Kidney (tissue), 13 donors: ENCODE measurements at regions not wholly inside any gene's neighbourhood (a gene's known extent, or its start where the extent isn't known, plus 50 kb on each side); places are given as distances from the start of the nearest gene placed in this dataset.

Experiments
- DNase-seq, 5 donors: peaks; one replicate each; pipeline ENCODE4 v3.0.0-alpha.2; 2013 to 2020
- FAIRE-seq: peaks from 2 replicates; lab custom pipeline; 2012; peaks lifted over from hg19 to GRCh38; lab: Jason Lieb, UNC
- H3K27ac ChIP-seq, 2 donors: one replicate each; pipeline ENCODE4 v1.7.0; 2013; ENCODE audit warnings: low read depth in 2 of 2, low read length in 2 of 2, inconsistent platforms in 1 of 2
- H3K27me3 ChIP-seq: one replicate; pipeline ENCODE4 v1.7.1; 2013; ENCODE audit warnings: low read length, inconsistent platforms; ENCODE audit not compliant: control insufficient read depth, insufficient read depth
- H3K36me3 ChIP-seq, 3 donors: one replicate each; pipeline versions ENCODE4 v1.7.0 to v1.7.1; 2013; ENCODE audit warnings: low read length in 3 of 3, control low read depth in 1 of 3, inconsistent platforms in 1 of 3; ENCODE audit not compliant: insufficient read depth in 3 of 3, control insufficient read depth in 2 of 3
- H3K4me1 ChIP-seq, 3 donors: one replicate each; pipeline versions ENCODE4 v1.7.0 to v1.7.1; 2013; ENCODE audit warnings: low read length in 3 of 3, inconsistent platforms in 1 of 3, low read depth in 1 of 3; ENCODE audit not compliant: control insufficient read depth in 2 of 3, insufficient read depth in 2 of 3
- H3K4me3 ChIP-seq, 3 donors: one replicate each; pipeline versions ENCODE4 v1.7.0 to v1.8.1; 2013; ENCODE audit warnings: low read length in 3 of 3, control low read depth in 1 of 3, inconsistent platforms in 1 of 3
- H3K9ac ChIP-seq, 3 donors: one replicate each; pipeline versions ENCODE4 v1.7.0 to v1.7.1; 2013; ENCODE audit warnings: low read length in 3 of 3, control low read depth in 1 of 3, inconsistent platforms in 1 of 3
- H3K9me3 ChIP-seq, 3 donors: one replicate each; pipeline versions ENCODE4 v1.7.0 to v1.7.1; 2013; ENCODE audit warnings: low read length in 3 of 3, control low read depth in 1 of 3, inconsistent platforms in 1 of 3; ENCODE audit not compliant: control insufficient read depth in 2 of 3, insufficient read depth in 1 of 3
- intact Hi-C: fragments of 100-400 bp; cut with DNase I; formaldehyde crosslinking; loops from one replicate; pipeline ENCODE4 v1.11.1; 2022
- TF ChIP-seq, protein P1 (sequence below): IDR thresholded peaks from 3 replicates; pipeline ENCODE4 v1.5.1; 2012; ENCODE audit warnings: mild to moderate bottlenecking, moderate library complexity, borderline replicate concordance; ENCODE audit not compliant: insufficient read depth; ENCODE audit errors: extremely low read depth
- donor health status: control.
- donor health status: control.
- donor health status: control.
- donor health status: control.
- donor health status: control.
- donor health status: DM: yes; HTN: yes; CAD: no.
- donor health status: Normal renal cell carcinoma (clear cell type).

DNA sequence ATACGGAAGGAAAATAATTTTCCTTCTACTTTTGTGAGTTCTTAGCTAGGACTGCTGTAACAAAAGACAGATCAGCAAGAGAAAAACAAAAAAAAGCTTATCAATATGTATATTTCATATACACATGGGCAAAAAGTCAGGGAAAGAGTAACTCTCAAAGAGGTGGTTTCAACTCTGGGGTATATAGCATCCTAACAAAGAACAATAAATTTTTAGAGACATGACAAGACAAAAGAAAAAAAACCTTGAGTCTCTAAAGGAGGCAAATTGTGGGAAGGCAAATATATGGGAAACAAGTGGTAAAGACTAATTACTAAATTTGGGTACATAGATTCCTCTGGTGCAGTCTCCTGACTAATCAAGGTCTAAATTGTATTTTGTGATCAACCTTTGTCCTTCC is 93.2 kb downstream of the C5orf15 start:
- H3K27ac ChIP-seq, result no peak overlapping the region
- intact Hi-C loops, result no loop called here
- no peaks in the 10 kb centered on the region for H3K27me3 ChIP-seq
- no peak for DNase-seq
- no peak for FAIRE-seq
- H3K36me3 ChIP-seq, result no peaks in the 10 kb centered on the region
- no peaks in the 10 kb centered on the region for H3K9me3 ChIP-seq
- TF ChIP-seq, protein P1, sequence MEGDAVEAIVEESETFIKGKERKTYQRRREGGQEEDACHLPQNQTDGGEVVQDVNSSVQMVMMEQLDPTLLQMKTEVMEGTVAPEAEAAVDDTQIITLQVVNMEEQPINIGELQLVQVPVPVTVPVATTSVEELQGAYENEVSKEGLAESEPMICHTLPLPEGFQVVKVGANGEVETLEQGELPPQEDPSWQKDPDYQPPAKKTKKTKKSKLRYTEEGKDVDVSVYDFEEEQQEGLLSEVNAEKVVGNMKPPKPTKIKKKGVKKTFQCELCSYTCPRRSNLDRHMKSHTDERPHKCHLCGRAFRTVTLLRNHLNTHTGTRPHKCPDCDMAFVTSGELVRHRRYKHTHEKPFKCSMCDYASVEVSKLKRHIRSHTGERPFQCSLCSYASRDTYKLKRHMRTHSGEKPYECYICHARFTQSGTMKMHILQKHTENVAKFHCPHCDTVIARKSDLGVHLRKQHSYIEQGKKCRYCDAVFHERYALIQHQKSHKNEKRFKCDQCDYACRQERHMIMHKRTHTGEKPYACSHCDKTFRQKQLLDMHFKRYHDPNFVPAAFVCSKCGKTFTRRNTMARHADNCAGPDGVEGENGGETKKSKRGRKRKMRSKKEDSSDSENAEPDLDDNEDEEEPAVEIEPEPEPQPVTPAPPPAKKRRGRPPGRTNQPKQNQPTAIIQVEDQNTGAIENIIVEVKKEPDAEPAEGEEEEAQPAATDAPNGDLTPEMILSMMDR, result no peak
- no peak overlapping the region for H3K4me3 ChIP-seq
- no peak overlapping the region for H3K9ac ChIP-seq
- H3K4me1 ChIP-seq, result peaks cover 0 to 4% (median 3%) of the 10 kb centered on the region in 3 donors

DNA sequence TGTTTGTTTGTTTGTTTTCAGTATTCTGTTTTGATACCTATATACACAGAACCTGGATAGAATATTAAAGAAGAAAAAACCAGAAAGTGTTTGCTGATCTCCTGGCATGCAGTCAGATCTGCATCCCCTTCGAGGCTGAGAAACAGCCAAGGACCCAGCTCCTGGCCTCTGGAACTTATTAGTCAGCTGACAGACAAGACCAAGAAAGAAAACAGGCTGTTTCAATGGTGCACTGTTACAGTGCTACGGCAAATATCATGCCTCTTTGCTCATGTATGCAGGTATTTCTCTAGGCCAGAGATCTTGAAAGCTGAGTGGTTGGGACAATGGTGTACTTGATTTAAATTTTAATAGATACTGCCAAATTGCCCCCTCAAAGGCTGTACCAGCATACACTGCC is 95.0 kb downstream of the C5orf15 start:
- TF ChIP-seq, protein P1, result no peak
- FAIRE-seq, result no peak
- no peaks in the 10 kb centered on the region for H3K9me3 ChIP-seq
- no peak overlapping the region for H3K9ac ChIP-seq
- intact Hi-C loops, result no loop called here
- no peaks in the 10 kb centered on the region for H3K36me3 ChIP-seq
- H3K27me3 ChIP-seq, result peaks cover 4% of the 10 kb centered on the region
- peaks cover 0 to 14% (median 12%) of the 10 kb centered on the region in 3 donors for H3K4me1 ChIP-seq
- DNase-seq, result no peak
- no peak overlapping the region for H3K27ac ChIP-seq
- H3K4me3 ChIP-seq, result no peak overlapping the region

DNA sequence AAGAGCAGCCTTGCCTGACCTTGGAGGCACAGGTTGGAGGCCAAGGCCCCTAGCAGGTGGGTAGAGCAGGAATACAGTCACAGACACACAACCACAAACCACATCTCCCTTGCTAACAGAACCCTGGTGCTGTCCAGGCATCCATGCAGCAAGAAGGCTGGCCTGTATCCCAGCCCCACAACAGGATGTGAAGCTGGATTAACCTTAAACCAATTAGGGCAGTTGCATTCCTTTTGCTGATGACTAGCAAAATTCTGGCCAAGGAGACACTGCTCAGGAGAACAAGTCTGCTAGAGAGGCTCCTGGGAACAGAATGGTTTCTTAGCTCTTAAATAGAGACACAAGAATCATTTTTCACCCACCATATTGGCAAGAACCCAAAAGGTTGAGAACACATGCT is 97.8 kb downstream of the C5orf15 start:
- peaks cover 4% of the 10 kb centered on the region for H3K27me3 ChIP-seq
- intact Hi-C loops, result no loop called here
- TF ChIP-seq, protein P1, result no peak
- DNase-seq (no peak), FAIRE-seq (no peak)
- H3K4me3 ChIP-seq, result no peak overlapping the region
- H3K4me1 ChIP-seq, result peaks cover 0 to 14% (median 12%) of the 10 kb centered on the region in 3 donors
- no peaks in the 10 kb centered on the region for H3K36me3 ChIP-seq
- H3K9me3 ChIP-seq, result no peaks in the 10 kb centered on the region
- no peak overlapping the region for H3K27ac ChIP-seq
- H3K9ac ChIP-seq, result no peak overlapping the region
